IPS-11a (cell line): ENCODE measurements at regions not wholly inside any gene's neighbourhood (a gene's known extent, or its start where the extent isn't known, plus 50 kb on each side); places are given as distances from the start of the nearest gene placed in this dataset.

ENCODE experiments used
- H3K4me3 ChIP-seq: one replicate; pipeline ENCODE4 v1.5.1; 2013; ENCODE audit warnings: low read depth, low read length, control low read depth

DNA sequence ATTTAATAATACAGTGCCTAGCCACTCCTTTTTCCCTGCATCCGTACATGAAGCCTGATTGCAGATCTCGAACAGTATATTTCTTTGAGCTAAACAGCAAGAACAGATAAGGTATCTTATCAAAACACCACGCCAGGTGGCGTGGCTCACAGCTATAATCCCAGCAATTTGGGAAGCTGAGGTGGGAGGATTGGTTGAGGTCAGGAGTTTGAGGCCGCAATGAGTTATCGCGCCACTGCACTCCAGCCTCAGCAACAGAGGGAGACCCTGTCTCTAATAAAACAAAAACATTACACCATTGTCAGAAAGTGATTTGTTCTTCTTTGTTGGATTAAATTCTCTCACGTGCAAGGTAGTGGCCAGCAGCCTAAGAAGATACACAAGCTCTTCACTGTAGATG is 291.2 kb upstream of the DMRT1 start:
- no peak overlapping the region for H3K4me3 ChIP-seq

DNA sequence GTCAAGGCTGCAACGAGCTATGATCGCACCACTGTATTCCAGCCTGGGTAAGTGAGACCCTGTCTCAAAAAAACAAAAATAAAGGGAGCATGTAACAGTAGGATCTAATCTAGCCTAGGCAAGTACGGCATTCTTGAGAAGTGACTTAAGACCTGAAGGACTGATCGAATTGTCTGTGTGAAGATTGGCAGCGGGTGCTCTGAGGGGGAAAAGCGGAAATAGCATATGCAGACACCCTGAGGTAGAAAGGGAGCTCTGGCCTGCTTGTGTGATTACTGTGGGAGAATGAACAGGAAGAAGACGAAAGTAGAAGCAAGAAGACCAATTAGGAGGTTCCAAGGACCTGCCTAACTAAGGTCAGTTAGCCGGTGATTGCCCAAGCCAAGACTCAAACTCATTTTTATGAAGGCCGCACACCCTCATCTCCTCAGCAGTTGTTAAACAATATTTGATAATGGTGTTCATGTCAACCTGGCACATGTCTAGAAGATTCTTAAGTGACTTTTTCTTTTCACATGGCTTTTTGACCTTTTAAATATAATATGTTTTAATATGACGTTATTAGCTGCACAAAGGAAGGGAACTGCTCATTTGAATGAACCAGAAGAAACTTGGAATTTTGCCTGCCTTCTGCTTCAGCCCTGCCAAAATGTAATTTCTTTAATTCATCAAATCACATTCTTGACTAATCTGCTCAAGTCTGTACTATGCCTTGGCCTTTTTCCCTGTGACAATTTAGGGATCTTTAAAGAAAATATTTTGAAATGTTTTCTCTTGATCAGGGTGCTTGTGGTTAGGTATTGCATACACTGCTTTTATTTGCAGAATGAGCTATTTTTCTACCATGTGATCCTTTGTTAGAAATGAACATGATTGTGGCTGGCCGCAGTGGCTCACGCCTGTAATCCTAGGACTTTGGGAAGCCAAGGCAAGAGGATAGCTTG is 289.2 kb upstream of the DMRT1 start:
- H3K4me3 ChIP-seq = no peak overlapping the region

DNA sequence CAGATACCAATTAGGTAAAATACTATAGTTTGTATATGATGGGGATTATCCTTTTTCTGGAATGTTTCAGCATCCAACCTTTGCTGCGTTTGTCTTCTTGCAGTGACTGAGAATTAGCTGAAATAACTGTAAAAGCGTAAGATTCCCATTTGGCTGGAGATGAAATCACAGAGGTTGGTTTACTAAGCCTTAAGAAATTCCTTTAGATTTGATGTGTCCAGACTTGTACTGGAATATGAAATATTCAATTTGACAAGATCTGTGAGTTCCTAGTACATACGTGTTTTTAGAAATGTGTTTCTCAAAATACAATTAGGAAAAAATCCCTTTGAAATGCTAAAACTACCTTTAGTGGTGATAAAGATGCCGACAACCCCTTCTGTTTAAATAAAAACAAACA is 286.0 kb upstream of the DMRT1 start:
- H3K4me3 ChIP-seq = no peak overlapping the region

DNA sequence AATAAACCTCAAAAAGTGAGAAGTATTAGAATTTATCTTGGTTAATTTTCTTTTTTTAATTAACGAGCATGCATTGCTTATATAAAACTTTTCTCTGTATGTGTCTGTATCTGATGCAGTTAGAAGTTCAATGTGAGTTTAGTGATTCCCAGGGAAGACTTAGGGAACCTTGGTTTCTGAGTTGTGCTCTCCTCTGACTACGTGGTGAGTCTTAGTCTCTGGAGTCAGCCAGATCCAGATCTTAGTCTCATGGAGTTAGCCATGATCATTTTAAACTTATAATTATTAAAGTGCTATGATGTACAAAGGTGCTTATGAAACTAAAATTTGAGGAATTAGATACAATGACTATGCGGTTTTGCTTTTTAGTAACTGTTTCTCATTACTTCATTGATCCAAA is 285.3 kb upstream of the DMRT1 start:
- H3K4me3 ChIP-seq = no peak overlapping the region

DNA sequence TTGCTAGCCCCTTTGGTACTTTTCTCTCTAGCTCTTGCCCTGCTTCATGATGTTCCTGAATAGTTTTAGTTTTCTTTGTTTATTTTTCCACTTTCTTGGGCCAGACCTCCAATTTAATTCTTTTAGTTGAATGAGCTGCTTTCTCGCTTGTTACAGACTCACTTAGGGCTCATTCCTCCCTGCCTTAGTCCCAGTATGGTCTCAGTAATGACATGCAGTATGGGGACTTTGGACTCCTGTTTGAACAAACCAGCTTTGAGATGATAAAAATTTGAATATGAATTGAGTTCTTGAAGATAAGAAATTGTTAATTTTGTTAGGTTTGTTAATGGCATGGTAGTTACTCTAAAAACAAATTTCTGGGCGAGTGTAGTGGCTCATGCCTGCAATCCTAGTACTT is 284.8 kb upstream of the DMRT1 start:
- H3K4me3 ChIP-seq = no peak overlapping the region

DNA sequence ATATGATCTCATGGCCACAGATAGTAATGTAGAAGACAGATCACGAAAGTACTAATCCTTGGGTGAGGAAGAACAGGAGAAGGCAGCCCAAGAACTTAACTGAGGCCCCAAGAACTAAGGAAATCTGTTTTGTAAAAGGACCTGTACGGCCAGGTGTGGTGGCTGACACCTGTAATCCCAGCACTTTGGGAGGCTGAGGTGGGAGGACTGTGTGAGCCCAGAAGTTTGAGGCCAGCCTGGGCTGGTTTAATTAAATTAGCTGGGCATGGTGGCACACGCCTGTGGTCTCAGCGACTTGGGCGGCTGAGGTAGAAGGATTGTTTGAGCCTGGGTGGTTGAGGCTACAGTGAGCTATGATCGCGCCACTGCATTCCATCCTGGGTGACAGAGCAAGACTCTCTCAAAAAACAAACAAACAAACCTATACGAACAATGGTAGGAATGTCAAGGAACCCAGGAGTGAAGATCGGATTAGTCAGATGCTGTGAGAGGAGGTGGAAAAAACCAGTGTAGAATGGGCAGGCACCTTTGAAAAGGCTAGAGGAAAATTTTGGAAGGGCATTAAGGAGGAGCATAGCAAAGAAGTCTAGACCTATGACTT is 283.8 kb upstream of the DMRT1 start:
- no peak overlapping the region for H3K4me3 ChIP-seq

DNA sequence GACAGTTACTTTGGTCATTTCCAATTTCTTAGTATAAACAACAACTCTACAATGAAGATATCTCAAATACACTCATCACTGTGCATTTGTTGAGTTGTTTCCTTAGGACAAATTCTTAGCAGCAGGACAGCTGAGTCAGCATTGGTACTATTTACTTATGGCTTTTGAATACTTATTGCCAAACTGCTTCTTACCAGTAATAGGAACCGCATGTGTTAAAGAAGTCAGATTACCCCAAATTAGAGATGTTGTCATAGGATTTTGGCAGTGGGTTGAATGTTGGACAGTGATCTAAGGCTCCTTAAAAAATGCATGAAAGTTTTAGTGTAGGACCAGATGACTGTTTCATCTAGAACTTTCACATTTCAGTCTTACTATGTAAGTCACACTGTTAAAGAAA is 280.1 kb upstream of the DMRT1 start:
- H3K4me3 ChIP-seq = no peak overlapping the region

DNA sequence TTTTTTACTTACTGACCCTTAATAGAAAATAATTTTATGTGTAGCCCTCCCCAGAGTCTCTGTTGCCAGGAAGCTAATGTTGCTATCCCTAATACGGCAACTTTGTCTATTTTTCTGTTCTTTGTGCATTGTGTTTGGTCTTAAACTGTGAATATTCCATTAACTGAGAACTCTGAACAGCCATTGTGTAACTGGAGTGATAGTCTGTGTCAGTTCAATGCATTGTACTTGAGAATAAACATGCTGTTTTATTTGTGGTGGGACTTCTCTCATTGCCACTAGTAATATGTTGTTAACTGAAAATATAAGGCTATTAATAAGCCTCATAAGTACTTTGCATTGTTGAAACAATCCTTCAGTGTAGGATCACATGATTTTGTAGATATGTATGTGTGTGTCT is 278.3 kb upstream of the DMRT1 start:
- no peak overlapping the region for H3K4me3 ChIP-seq

DNA sequence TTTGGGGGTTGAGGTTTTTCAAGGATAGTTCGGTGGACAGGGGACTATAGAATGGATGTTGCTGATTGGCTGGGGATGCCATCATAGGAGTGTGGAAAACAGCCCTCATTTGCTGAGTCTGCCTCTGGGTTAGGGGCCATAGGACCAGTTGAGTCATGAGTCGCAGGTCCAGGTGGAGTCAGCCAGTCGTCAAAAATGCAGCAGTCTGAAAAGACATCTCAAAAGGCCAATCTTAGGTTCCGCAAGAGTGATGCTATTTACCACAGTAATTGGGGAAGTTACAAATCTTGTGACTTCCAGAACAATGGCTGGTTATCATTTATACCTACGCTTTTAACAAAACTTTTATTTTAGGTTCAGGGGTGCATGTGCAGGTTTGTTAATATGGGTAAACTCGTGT is 276.0 kb upstream of the DMRT1 start:
- H3K4me3 ChIP-seq = no peak overlapping the region

DNA sequence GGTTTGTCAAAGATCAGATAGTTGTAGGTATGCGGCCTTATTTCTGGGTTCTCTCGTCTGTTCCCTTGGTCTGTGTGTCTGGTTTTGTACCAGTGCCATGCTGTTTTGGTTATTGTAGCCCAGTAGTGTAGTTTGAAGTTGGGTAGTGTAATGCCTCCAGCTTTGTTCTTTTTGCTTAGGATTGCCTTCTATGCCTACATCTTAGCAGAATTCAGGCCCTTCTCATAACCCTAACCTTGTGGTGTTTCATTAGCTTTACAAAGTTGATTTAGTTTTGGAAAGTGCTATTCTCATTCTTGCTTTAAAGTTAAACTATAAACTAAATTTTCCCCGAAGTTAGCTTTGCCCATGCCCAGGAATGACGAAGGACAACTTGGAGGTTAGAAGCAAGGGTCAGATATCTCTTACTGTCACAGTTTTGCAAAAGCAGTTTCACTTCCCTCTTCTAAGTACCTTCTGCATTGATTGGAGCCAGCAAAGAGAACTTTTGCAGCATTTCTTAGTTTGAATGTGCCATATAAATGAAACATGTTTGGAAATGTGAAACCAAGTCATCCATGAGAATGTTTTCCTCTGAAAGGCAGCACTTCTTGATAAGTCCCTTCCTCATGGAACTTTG is 274.3 kb upstream of the DMRT1 start:
- no peak overlapping the region for H3K4me3 ChIP-seq

DNA sequence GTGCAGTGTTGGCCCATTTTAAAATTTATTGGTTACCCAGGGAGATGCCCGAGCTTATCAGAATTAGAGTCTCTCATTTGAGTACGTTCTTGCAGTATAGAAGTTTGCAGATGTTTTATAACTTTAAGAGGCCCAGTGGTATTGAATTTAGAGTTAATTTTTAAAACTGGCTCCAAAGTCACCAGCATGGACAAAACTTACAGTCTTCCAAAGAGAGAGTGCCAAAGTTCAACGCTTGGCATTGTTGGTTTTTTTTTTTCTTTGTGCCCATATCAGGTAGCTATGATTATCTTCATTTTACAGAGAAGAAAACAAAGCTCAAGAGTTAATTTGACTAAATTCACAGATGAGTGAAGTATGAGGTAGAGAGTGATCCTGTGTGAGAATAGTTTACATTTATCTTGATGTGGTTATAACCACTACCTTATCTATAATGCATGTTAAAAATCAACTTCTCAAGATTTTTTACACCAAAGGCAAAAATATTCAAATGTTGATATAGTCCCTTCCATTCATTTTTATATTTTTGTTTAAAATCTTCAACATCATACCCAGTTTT is 273.7 kb upstream of the DMRT1 start:
- H3K4me3 ChIP-seq = no peak overlapping the region

DNA sequence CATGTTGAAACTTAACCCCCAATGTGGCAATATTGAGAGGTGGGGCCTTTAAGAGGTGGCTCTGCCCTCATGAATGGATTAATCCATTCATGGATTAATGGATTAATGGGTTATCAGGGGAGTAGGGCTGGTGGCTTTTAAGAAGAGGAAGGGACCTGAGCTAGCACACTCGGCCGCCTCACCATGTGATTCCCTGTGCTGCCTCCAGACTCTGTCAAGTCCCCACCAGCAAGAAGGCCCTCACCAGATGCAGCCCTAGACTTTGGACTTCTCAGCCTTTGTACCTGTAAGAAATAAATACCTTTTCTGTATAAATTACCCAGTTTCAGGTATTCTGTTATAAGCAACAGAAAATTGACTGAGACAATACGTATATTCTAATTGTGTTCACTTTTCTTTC is 272.2 kb upstream of the DMRT1 start:
- no peak overlapping the region for H3K4me3 ChIP-seq

DNA sequence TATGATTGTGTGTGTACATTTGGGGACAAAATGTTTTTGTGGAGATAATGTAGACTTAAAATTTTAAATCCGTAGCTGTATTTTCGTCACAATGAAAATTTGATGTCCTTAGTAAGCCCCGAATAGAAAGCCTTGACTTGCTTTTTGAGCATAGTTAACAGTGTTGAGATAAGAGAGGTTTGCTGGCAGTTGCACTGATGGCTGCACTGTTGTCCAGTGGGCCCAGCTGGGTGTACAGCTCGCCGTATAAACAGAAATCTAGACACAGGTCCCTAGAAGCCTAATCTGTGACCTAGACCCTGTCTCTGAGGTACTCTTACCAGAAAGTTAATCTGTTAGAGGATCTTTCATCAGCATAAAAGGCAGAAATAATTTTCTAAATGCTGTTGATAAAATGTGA is 271.3 kb upstream of the DMRT1 start:
- H3K4me3 ChIP-seq = no peak overlapping the region

DNA sequence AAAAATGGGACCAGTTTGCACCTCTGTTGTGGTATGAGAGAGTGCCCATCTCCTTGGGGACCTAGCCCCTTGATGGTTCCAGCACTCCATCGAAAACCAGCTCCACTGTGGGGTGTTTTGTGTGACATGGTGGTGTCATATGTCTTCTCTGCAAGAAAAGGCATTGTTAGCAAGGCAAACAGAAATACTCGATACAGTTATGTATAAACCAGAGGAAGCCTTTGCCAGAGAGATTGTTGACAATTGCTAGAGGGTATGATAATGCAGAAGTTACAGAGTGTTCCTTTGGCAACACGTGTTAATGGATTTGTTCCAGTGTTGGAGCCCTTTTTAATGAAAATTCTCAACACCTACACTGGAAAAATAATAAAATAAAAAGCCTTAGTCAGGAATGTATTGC is 270.4 kb upstream of the DMRT1 start:
- no peak overlapping the region for H3K4me3 ChIP-seq

DNA sequence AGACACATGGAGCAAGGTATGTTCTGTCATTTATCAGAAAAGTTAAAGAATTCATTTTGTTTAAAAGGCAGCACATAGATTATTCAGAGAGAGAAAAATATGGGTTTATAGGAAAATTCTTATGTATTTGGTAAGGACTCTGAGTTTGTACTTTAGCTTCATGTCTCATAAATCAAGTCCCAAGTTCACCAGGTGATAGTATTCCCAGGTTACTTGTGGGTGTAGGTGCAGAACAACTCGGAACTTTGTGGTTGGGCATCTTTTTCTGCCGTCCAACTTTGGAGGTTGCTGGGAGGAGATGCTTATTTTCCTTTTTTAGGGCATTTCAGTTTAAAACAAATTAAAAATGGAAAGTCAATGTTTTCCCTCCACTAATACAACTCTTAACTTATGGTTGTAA is 269.8 kb upstream of the DMRT1 start:
- no peak overlapping the region for H3K4me3 ChIP-seq

DNA sequence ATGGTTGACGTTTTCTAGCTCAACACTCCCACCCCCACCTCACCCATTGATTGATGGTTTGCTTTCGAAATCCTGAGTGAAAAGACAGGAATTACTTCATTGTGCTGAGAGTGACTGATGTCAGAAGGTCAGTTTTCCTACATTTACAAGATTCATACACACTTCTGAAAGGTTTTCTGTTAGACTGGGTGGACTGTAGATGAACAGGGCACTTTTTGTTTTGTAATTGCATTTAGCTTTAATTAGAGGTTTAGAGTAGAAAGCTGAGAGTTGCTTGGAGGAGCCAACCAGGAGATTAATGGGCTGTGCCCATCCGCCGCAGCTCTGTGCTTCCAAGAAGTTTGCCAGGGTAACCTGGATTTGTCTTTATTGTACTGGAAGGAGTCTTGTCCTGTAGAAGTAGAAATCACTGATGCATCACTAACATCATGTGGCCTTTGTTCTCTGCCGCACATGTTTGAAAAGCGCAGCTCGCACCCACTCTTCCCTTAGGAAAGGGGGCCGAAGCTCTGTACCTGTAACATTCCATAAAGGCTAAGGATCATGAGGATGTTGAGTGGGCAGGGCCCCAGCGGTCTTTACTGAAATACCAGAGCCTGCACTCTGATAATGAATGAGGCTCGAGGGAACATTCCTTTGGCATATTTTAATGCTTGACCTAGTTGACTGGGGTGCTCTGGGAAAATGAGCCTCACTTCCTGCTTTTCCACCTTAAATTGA is 267.6 kb upstream of the DMRT1 start:
- H3K4me3 ChIP-seq = no peak overlapping the region

DNA sequence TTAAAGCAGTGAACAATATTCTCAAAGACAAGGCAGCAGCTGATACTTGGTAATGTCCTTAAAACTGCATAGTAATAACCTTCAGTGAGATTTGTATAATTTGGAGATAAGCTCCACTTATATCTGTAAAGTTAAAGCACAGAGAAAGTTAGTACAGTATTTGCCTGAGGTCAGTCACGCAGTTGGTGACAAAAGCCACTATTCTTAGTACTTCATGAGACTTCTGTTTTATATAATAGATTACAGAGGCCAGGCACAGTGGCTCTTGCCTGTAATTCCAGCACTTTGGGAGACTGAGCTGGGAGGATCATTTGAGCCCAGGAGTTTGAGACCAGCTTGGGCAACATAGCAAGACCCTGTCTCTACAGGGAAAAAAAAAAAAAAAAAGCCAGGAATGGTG is 266.4 kb upstream of the DMRT1 start:
- no peak overlapping the region for H3K4me3 ChIP-seq

DNA sequence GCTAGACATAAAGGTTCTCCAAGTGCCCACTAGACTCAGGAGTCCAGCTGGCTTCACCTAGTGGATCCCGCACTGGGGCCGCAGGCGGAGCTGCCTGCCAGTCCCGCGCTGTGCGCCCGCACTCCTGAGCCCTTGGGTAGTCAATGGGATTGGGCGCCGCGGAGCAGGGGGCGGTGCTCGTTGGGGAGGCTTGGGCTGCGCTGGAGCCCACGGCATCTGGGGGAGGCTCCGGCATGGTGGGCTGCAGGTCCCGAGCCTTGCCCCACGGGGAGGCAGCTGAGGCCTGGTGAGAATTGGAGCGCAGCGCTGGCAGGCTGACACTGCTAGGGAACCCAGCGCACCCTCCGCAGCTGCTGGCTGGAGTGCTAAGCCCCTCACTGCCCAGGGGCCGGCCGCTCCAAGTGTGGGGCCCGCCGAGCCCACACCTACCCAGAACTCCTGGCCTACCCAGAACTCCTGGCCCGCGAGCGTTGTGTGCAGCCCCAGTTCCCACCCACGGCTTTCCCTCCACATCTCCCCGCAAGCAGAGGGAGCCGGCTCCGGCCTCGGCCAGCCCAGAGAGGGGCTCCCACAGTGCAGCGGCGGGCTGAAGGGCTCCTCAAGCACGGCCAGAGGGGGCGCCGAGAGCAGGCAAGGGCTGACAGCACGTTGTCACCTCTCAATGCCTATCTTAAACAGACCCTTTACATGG is 260.7 kb upstream of the DMRT1 start:
- H3K4me3 ChIP-seq = no peak overlapping the region

DNA sequence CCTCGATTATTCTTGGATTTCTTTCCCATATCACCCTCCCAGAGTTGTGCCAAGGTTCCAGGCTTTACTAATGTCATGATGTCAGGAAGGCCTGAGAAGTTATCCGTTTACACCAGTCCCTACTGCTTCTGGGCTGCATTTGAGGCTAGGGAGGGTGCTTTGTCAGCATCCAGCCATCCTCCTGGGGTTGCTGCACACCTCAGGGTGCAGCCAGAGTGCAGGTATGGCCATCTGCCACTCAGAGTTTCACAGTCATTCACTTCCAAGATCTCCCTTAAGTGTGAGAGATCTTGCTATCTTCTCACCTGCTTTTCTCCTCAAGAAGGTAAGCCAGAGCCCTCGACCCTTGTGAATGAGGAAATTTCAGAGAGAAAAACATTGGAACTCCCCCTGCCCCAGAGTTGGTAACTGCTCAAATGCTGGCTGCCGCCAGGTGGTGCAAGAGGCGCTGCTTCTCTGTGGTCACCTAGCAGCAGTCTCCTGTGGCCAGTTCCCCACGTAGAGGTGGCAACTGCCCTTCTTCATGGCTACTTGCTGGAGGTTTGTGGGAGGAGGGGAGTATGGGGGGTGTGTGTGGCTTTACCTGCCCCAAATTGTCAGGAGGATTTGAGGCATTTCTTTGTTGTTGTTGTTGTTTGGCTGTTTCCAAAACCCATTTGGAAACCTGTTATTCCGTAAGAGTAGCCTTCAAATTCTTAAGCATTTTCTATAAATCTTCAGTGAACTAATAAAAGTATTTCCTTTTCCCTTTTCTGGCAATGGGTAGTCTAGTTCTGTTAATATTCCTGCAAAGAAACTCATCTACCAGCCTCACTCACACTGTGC is 259.6 kb upstream of the DMRT1 start:
- H3K4me3 ChIP-seq = no peak overlapping the region

DNA sequence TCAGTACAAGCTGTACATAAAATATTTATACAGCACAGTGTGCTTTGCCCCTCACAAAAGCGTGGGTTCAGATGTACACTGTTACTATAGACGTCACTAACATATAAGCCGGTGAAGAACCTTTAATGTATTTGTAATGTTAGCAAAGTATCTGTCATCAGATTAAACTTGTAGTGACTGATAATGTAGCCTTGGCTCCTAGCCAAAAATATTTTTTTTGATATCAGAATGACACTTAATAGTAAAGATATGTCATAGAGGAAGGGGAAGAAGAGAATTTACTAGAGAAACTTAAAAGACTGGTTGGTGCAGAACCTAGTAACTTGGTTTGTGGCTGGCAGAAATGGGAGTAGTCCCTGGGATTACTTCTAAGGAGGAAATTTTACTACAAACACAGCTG is 258.7 kb upstream of the DMRT1 start:
- H3K4me3 ChIP-seq = no peak overlapping the region
